RWPE2 (cell line): ENCODE measurements at regions not wholly inside any gene's neighbourhood (a gene's known extent, or its start where the extent isn't known, plus 50 kb on each side); places are given as distances from the start of the nearest gene placed in this dataset.

Experiments
- ATAC-seq: fragments of 200-7000 bp; cut with Tn5 transposase; 3 replicates; pipeline ENCODE4 v1.9.1; 2021; ENCODE audit warnings: low read depth
- DNase-seq: peaks from one replicate; pipeline ENCODE4 v3.0.0-alpha.2; 2020; ENCODE audit warnings: low spot score
- H3K27ac ChIP-seq: fragments of 450-650 bp; 2 replicates; pipeline ENCODE4 v1.5.1; 2017; ENCODE audit warnings: mild to moderate bottlenecking; ENCODE audit not compliant: poor library complexity, severe bottlenecking
- H3K27me3 ChIP-seq: fragments of 250-450 bp; sonication (Bioruptor Pico); 2 replicates; pipeline ENCODE4 v1.5.1; 2021; ENCODE audit warnings: mild to moderate bottlenecking, moderate library complexity; ENCODE audit not compliant: insufficient read depth, poor library complexity, severe bottlenecking
- H3K36me3 ChIP-seq: fragments of 250-450 bp; sonication (Bioruptor Pico); 2 replicates; pipeline ENCODE4 v1.5.1; 2020; ENCODE audit warnings: low read depth, mild to moderate bottlenecking, moderate library complexity
- H3K4me1 ChIP-seq: fragments of 250-450 bp; sonication (Bioruptor Pico); 2 replicates; pipeline ENCODE4 v1.5.1; 2021; ENCODE audit warnings: mild to moderate bottlenecking, moderate library complexity; ENCODE audit not compliant: insufficient read depth, poor library complexity, severe bottlenecking
- H3K4me3 ChIP-seq: fragments of 250-450 bp; sonication (Bioruptor Pico); 2 replicates; pipeline ENCODE4 v1.5.1; 2021; ENCODE audit warnings: mild to moderate bottlenecking, moderate library complexity; ENCODE audit not compliant: severe bottlenecking
- H3K9me3 ChIP-seq: fragments of 250-450 bp; sonication (Bioruptor Pico); 2 replicates; pipeline ENCODE4 v1.5.1; 2021; ENCODE audit warnings: mild to moderate bottlenecking, moderate library complexity; ENCODE audit not compliant: severe bottlenecking
- CTCF ChIP-seq: fragments of 450-650 bp; IDR thresholded peaks from one replicate; pipeline ENCODE4 v1.5.1; 2017; ENCODE audit warnings: mild to moderate bottlenecking, moderate library complexity; ENCODE audit not compliant: poor library complexity, severe bottlenecking

- no peaks in the 10 kb centered on the region for H3K36me3 ChIP-seq
- ATAC-seq (no peak), DNase-seq (no peak)
- H3K9me3 ChIP-seq = no peaks in the 10 kb centered on the region
- H3K27ac ChIP-seq = peak overlapping the region; percentile 97
- no peaks in the 10 kb centered on the region for H3K27me3 ChIP-seq
- H3K4me1 ChIP-seq = peaks cover 31% of the 10 kb centered on the region
- H3K4me3 ChIP-seq = no peak overlapping the region
- TF ChIP-seq CTCF = no peak
These were observed 155.6 kb upstream of the SEMA3C start for GRCh38 chr7:81074406-81074805.

DNA sequence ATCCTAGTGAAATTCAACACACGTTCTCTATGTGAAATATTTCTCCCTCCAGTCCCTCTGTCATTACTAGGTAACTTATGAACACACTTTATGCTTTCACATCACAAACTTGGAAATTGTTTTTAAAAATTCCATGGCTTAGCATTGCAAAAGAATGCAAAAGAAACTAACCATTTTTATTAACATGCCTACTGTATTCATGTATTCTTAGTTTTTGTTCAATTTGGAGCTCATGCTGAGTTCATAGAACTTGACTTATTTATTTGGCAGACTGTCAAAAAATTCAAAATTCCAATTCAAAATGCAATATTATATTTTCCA lies 155.0 kb upstream of the SEMA3C start:
- Histone ChIP-seq H3K27ac (peak overlapping the region; percentile 97), H3K27me3 (no peaks in the 10 kb centered on the region), H3K4me3 (no peak overlapping the region), H3K36me3 (no peaks in the 10 kb centered on the region), H3K4me1 (peaks cover 31% of the 10 kb centered on the region), H3K9me3 (no peaks in the 10 kb centered on the region)
- DNase-seq (no peak), ATAC-seq (no peak)
- no peak for TF ChIP-seq CTCF

- H3K9me3 ChIP-seq = no peaks in the 10 kb centered on the region
- no peak for TF ChIP-seq CTCF
These were observed 152.1 kb upstream of the SEMA3C start for GRCh38 chr7:81070956-81071355.

GRCh38 chr7:81066797-81067196 lies 147.9 kb upstream of the SEMA3C start:
- H3K9me3 ChIP-seq = no peaks in the 10 kb centered on the region
- ATAC-seq = no peak
- no peak overlapping the region for H3K4me3 ChIP-seq
- no peak overlapping the region for H3K27ac ChIP-seq
- H3K36me3 ChIP-seq = no peaks in the 10 kb centered on the region
- TF ChIP-seq CTCF = no peak
- H3K4me1 ChIP-seq = no peaks in the 10 kb centered on the region
- DNase-seq = no peak
- no peaks in the 10 kb centered on the region for H3K27me3 ChIP-seq

More at GRCh38 chr7:81070956-81071355, 152.1 kb upstream of the SEMA3C start:
- DNase-seq (no peak), ATAC-seq (no peak)
- Histone ChIP-seq H3K4me3 (no peak overlapping the region), H3K27me3 (no peaks in the 10 kb centered on the region), H3K4me1 (peaks cover 30% of the 10 kb centered on the region), H3K27ac (no peak overlapping the region), H3K36me3 (no peaks in the 10 kb centered on the region)

DNA sequence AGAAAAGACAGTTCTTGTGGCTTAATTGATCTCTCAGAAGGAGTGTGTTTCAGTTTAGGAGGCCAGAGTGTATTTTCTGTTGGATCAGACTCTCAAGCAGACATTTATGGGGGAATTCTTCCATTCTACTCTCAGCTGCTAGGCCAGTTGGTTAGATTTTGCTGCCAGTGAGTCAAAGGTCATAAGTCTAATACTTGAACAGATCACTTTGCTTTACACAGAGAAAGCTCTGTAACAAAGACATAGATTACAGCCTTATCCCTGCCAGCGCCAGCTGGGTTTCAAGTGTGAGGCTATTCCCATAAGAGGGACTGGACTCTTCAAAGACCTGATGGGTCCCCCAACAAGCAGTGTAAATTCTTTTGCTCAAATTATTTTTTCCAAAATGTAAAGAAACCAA lies 145.6 kb upstream of the SEMA3C start:
- H3K9me3 ChIP-seq = no peaks in the 10 kb centered on the region
- H3K4me1 ChIP-seq = no peaks in the 10 kb centered on the region
- DNase-seq = no peak
- no peaks in the 10 kb centered on the region for H3K36me3 ChIP-seq
- H3K27ac ChIP-seq = no peak overlapping the region
- H3K4me3 ChIP-seq = no peak overlapping the region
- TF ChIP-seq CTCF = no peak
- ATAC-seq = no peak
- no peaks in the 10 kb centered on the region for H3K27me3 ChIP-seq
